ENCODE measurements at regions not wholly inside any gene's neighbourhood (a gene's known extent, or its start where the extent isn't known, plus 50 kb on each side); places are given as distances from the start of the nearest gene placed in this dataset.

- TF ChIP-seq CTCF (optimal IDR thresholded peaks at IDR 0.05 in 1 of 3, IDR thresholded peaks at IDR 0.05 in 1 of 3, conservative IDR thresholded peaks at IDR 0.05 in 1 of 3; ENCODE audit: extremely low read depth in 1 of 3, insufficient read depth in 2 of 3, low read length in 3 of 3) (no peak), EZH2 (IDR thresholded peaks at IDR 0.05; ENCODE audit: low read length) (no peak)
Observed at GRCh38 chr1:221620437-221621384, 121.2 kb downstream of the DUSP10 start.
